ENCODE measurements at regions not wholly inside any gene's neighbourhood (a gene's known extent, or its start where the extent isn't known, plus 50 kb on each side); places are given as distances from the start of the nearest gene placed in this dataset.
"Not testable (repeated sequence)": the region's sequence is repeated elsewhere in the genome, so short reads cannot be mapped to it uniquely, and the experiment has no call there.

DNA sequence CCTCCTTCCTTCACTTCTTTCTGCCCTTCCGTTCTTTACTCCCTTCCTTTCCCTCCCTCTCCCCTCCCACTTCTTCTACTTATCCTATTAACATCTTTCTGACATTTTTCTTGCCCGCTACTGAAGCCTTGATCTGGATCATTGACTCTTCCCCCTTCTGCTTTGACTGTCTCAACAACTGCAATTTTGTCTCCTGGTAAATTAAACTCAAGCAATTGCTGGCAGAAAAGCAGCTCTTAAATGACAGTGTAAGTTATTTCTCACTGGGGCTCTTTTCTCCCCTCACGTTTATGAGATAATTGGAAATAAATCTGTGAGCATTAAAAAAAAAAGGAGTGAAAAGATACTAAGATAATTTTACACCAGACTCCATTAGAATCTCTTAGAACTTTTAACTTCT lies 120.0 kb downstream of the SLC17A6 start:
- TF ChIP-seq CTCF (IDR thresholded peaks at IDR 0.05; ENCODE audit: low read depth, low read length, missing control alignments): no peak
- no peak overlapping the region for H3K4me3 ChIP-seq (ENCODE audit: low read depth, low read length)
- no peak for DNase-seq (ENCODE audit: low read depth)

DNA sequence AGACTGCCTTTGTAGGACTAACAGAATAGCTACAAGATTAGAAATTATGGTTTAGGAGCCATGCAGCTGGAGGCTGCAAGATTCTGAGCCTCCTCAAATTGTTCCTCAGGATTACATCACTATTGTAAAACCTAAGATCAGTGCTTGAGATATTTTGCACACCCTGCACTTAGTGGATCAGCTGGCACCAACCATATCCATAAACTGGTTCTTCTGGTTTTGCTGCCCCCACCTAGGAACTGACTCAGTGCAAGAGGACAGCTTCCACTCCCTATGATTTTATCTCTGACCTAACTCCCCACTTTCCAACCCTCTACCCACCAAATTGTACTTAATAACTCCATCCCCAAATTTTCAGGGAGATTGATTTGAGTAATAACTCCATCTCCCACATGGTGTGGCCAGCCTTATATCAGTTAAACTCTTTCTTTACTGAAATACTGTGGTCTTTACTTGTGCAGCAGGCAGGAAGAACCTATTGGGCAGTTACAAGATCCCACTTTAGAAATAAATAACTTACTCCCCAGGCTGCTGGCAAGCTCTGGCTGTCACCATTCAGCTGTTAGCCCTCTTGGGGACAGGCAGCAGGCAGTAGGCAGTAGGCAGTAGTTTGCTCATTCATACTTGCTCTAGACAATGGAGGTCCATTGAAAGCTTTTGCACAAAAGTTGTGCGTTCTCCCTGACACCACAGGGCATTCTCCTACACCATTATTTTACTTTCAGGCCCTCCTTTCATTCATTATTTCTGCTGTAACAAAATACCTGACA lies 119.0 kb downstream of the SLC17A6 start:
- no peak for TF ChIP-seq CTCF (IDR thresholded peaks at IDR 0.05; ENCODE audit: low read depth, low read length, missing control alignments)
- DNase-seq (ENCODE audit: low read depth): no peak
- no peak overlapping the region for H3K4me3 ChIP-seq (ENCODE audit: low read depth, low read length)

- no peak overlapping the region for H3K4me3 ChIP-seq (ENCODE audit: low read depth, low read length)
- TF ChIP-seq CTCF (IDR thresholded peaks at IDR 0.05; ENCODE audit: low read depth, low read length, missing control alignments): no peak
- no peak for DNase-seq (ENCODE audit: low read depth)
Observed at GRCh38 chr11:22454461-22455090, 116.4 kb downstream of the SLC17A6 start.

DNA sequence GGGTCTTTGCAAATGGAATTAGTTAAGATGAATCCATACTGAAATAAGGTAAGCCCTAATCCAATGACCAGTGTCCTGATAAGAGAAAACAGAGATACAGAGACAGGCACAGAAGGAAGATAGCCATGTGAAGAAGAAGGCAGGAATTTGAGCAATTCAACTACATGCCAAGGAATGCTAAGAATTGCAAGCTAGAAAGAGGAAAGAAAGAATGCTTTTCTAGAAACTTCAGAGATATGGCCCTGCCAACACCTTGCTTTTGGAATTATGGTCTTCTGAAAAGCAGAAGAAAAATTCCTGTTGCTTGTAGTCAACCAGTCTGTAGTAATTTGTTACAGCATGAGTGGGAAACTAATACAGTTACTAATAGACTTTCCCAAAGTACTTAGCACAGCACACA lies 111.3 kb downstream of the SLC17A6 start:
- TF ChIP-seq CTCF (IDR thresholded peaks at IDR 0.05; ENCODE audit: low read depth, low read length, missing control alignments): no peak
- no peak for DNase-seq (ENCODE audit: low read depth)
- H3K4me3 ChIP-seq (ENCODE audit: low read depth, low read length): no peak overlapping the region

GRCh38 chr11:22444076-22444475 lies 105.9 kb downstream of the SLC17A6 start:
- no peak overlapping the region for H3K4me3 ChIP-seq (ENCODE audit: low read depth, low read length)
- no peak for TF ChIP-seq CTCF (IDR thresholded peaks at IDR 0.05; ENCODE audit: low read depth, low read length, missing control alignments)
- no peak for DNase-seq (ENCODE audit: low read depth)

DNA sequence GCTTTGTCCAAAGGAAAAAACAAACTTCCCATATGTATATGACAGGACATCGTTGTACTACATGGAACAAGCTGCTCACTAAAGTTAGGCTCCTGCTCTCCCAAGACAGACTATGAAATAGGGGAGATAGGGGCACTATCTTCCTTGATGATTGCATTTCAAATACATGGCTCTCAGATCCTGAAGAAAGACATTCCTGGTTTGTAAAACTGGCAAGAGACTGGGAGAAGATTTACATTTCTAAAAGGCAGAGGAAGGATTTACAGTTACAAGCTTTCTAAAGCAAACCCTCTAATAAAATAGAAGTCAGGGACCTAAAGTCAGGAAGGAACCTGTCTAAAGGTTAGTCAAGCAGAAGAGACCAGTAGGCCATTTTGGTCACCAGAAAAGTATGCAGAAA lies 103.7 kb downstream of the SLC17A6 start:
- no peak for TF ChIP-seq CTCF (IDR thresholded peaks at IDR 0.05; ENCODE audit: low read depth, low read length, missing control alignments)
- H3K4me3 ChIP-seq (ENCODE audit: low read depth, low read length): no peak overlapping the region
- DNase-seq (ENCODE audit: low read depth): no peak

- not testable (repeated sequence) for DNase-seq (ENCODE audit: low read depth)
Observed at GRCh38 chr11:22435582-22435981, 97.4 kb downstream of the SLC17A6 start.

More at GRCh38 chr11:22435582-22435981, 97.4 kb downstream of the SLC17A6 start:
- H3K4me3 ChIP-seq (ENCODE audit: low read depth, low read length): not testable (repeated sequence)
